HG02981 (cell line): ENCODE measurements at regions not wholly inside any gene's neighbourhood (a gene's known extent, or its start where the extent isn't known, plus 50 kb on each side); places are given as distances from the start of the nearest gene placed in this dataset.

Source experiments
- ATAC-seq: cut with Tn5 transposase; IDR thresholded peaks from one replicate; pipeline ENCODE4 v1.9.1; 2021; ENCODE audit warnings: mild to moderate bottlenecking, moderate library complexity; ENCODE audit not compliant: unreplicated experiment

- ATAC-seq: no peak
These were observed 270.6 kb downstream of the PBX3 start for GRCh38 chr9:126017758-126018157.

GRCh38 chr9:126020836-126021235 is 273.7 kb downstream of the PBX3 start:
- ATAC-seq: no peak

- no peak for ATAC-seq
These were observed 276.8 kb downstream of the PBX3 start for GRCh38 chr9:126023962-126024361.

- no peak for ATAC-seq
These were observed 277.5 kb downstream of the PBX3 start for GRCh38 chr9:126024581-126025230.

GRCh38 chr9:126025991-126026390 is 278.8 kb downstream of the PBX3 start:
- no peak for ATAC-seq

- ATAC-seq: no peak
These were observed 280.4 kb downstream of the PBX3 start for GRCh38 chr9:126027566-126027965.

GRCh38 chr9:126028746-126029145 is 281.6 kb downstream of the PBX3 start:
- ATAC-seq: no peak

- no peak for ATAC-seq
These were observed 283.5 kb downstream of the PBX3 start for GRCh38 chr9:126030716-126031115.

- no peak for ATAC-seq
These were observed 283.9 kb downstream of the PBX3 start for GRCh38 chr9:126031116-126031515.

- ATAC-seq: no peak
These were observed 285.0 kb downstream of the PBX3 start for GRCh38 chr9:126032135-126032534.

GRCh38 chr9:126033318-126033717 is 286.1 kb downstream of the PBX3 start:
- ATAC-seq: no peak

GRCh38 chr9:126033956-126034355 is 286.8 kb downstream of the PBX3 start:
- no peak for ATAC-seq

- no peak for ATAC-seq
These were observed 289.7 kb downstream of the PBX3 start for GRCh38 chr9:126036881-126037291.

- no peak for ATAC-seq
These were observed 287.8 kb upstream of the MVB12B start for GRCh38 chr9:126038790-126039189.

- no peak for ATAC-seq
These were observed 282.9 kb upstream of the MVB12B start for GRCh38 chr9:126043681-126044080.

GRCh38 chr9:126049088-126049487 is 277.5 kb upstream of the MVB12B start:
- ATAC-seq: no peak

- ATAC-seq: no peak
These were observed 276.6 kb upstream of the MVB12B start for GRCh38 chr9:126049896-126050604.

- ATAC-seq: no peak
These were observed 276.0 kb upstream of the MVB12B start for GRCh38 chr9:126050605-126050990.

- ATAC-seq: no peak
These were observed 275.0 kb upstream of the MVB12B start for GRCh38 chr9:126051446-126052130.

- ATAC-seq: no peak
These were observed 273.8 kb upstream of the MVB12B start for GRCh38 chr9:126052791-126053190.

- ATAC-seq: no peak
These were observed 272.7 kb upstream of the MVB12B start for GRCh38 chr9:126053913-126054312.

- no peak for ATAC-seq
These were observed 271.1 kb upstream of the MVB12B start for GRCh38 chr9:126055381-126055985.
